Superior temporal gyrus (tissue), 1 donor: ENCODE measurements at regions not wholly inside any gene's neighbourhood (a gene's known extent, or its start where the extent isn't known, plus 50 kb on each side); places are given as distances from the start of the nearest gene placed in this dataset.

Source experiments
- DNase-seq: peaks from one replicate; pipeline ENCODE4 v3.0.0-alpha.2; 2016; ENCODE audit errors: extremely low spot score

GRCh38 chrX:140848800-140849199 is 139.2 kb downstream of the LINC00632 start:
- no peak for DNase-seq

GRCh38 chrX:140860718-140861117 is 141.7 kb upstream of the SPANXB1 start:
- no peak for DNase-seq

GRCh38 chrX:140866446-140866845 is 135.9 kb upstream of the SPANXB1 start:
- no peak for DNase-seq

- no peak for DNase-seq
These were observed 89.8 kb upstream of the SPANXB1 start for GRCh38 chrX:140912606-140913005.

GRCh38 chrX:140913802-140914501 is 88.4 kb upstream of the SPANXB1 start:
- no peak for DNase-seq

GRCh38 chrX:140916872-140917271 is 85.5 kb upstream of the SPANXB1 start:
- no peak for DNase-seq

GRCh38 chrX:140917354-140918115 is 84.9 kb upstream of the SPANXB1 start:
- DNase-seq = no peak

- peak; percentile 76 for DNase-seq
These were observed 83.9 kb upstream of the SPANXB1 start for GRCh38 chrX:140918398-140919038.

GRCh38 chrX:140920416-140920815 is 82.0 kb upstream of the SPANXB1 start:
- DNase-seq = no peak

- no peak for DNase-seq
These were observed 79.3 kb upstream of the SPANXB1 start for GRCh38 chrX:140923118-140923517.

- no peak for DNase-seq
These were observed 73.7 kb upstream of the SPANXB1 start for GRCh38 chrX:140928739-140929138.

- no peak for DNase-seq
These were observed 69.4 kb upstream of the SPANXB1 start for GRCh38 chrX:140933016-140933415.

- DNase-seq = no peak
These were observed 68.3 kb upstream of the SPANXB1 start for GRCh38 chrX:140933874-140934655.

- DNase-seq = no peak
These were observed 58.9 kb upstream of the SPANXB1 start for GRCh38 chrX:140943513-140943912.

GRCh38 chrX:140944710-140945109 is 57.7 kb upstream of the SPANXB1 start:
- DNase-seq = no peak

- no peak for DNase-seq
These were observed 53.6 kb upstream of the SPANXB1 start for GRCh38 chrX:140948827-140949226.

- DNase-seq = no peak
These were observed 53.2 kb upstream of the SPANXB1 start for GRCh38 chrX:140949233-140949632.
